GM23338 (cell line): ENCODE measurements at regions not wholly inside any gene's neighbourhood (a gene's known extent, or its start where the extent isn't known, plus 50 kb on each side); places are given as distances from the start of the nearest gene placed in this dataset.

Experiments used
- ATAC-seq: fragments of 200-7000 bp; cut with Tn5 transposase; 3 replicates; pipeline ENCODE4 v1.9.1; 2020
- DNase-seq: peaks from one replicate; pipeline ENCODE4 v3.0.0-alpha.2; 2015; ENCODE audit warnings: low spot score
- H2AFZ ChIP-seq: fragments of 200-600 bp; sonication (generic); 2 replicates; pipeline ENCODE4 v1.8.0; 2016; ENCODE audit warnings: antibody characterized with exemption, mild to moderate bottlenecking, moderate library complexity
- H3F3A ChIP-seq: fragments of 200-600 bp; sonication (generic); replicated peaks from 2 replicates; pipeline ENCODE4 v1.8.0; 2017; ENCODE audit warnings: antibody characterized with exemption, mixed run types, low read depth
- H3K27ac ChIP-seq: fragments of 200-600 bp; sonication (generic); 2 replicates; pipeline ENCODE4 v1.6.1; 2016; ENCODE audit warnings: low read depth
- H3K27me3 ChIP-seq: fragments of 200-600 bp; sonication (generic); 2 replicates; pipeline ENCODE4 v1.8.0; 2016; ENCODE audit warnings: mild to moderate bottlenecking, mixed run types, moderate library complexity; ENCODE audit not compliant: insufficient read depth
- H3K36me3 ChIP-seq: fragments of 200-600 bp; sonication (generic); 2 replicates; pipeline ENCODE4 v1.8.0; 2016; ENCODE audit warnings: mild to moderate bottlenecking; ENCODE audit not compliant: insufficient read depth
- H3K4me1 ChIP-seq: fragments of 200-600 bp; sonication (generic); 2 replicates; pipeline ENCODE4 v1.8.0; 2016; ENCODE audit warnings: mild to moderate bottlenecking, moderate library complexity; ENCODE audit not compliant: insufficient read depth
- H3K4me2 ChIP-seq: fragments of 200-600 bp; sonication (generic); 2 replicates; pipeline ENCODE4 v1.7.1; 2017; ENCODE audit warnings: mixed run types
- H3K4me3 ChIP-seq: fragments of 200-600 bp; sonication (generic); 2 replicates; pipeline ENCODE4 v1.6.1; 2016; ENCODE audit warnings: mixed run types
- H3K79me2 ChIP-seq: fragments of 200-600 bp; sonication (generic); replicated peaks from 2 replicates; pipeline ENCODE4 v1.8.0; 2017; ENCODE audit warnings: mild to moderate bottlenecking; ENCODE audit not compliant: insufficient read depth
- H3K9me2 ChIP-seq: fragments of 200-600 bp; sonication (generic); 2 replicates; pipeline ENCODE4 v1.8.0; 2017; ENCODE audit not compliant: insufficient read depth
- H4K20me1 ChIP-seq: fragments of 200-600 bp; sonication (generic); replicated peaks from 2 replicates; pipeline ENCODE4 v1.8.0; 2017; ENCODE audit warnings: mild to moderate bottlenecking; ENCODE audit not compliant: insufficient read depth
- H3K27ac Mint-ChIP-seq: 2 replicates; pipeline ENCODE4 v1.8.0; 2020; ENCODE audit warnings: inconsistent platforms, mild to moderate bottlenecking, moderate library complexity, mixed read lengths
- H3K27me3 Mint-ChIP-seq: 3 replicates; pipeline ENCODE4 v1.8.0; 2022; ENCODE audit warnings: low read depth, mild to moderate bottlenecking, moderate library complexity, mixed read lengths, inconsistent platforms; ENCODE audit not compliant: insufficient read depth, poor library complexity
- H3K36me3 Mint-ChIP-seq: 3 replicates; pipeline ENCODE4 v1.8.0; 2021; ENCODE audit warnings: low read depth, mild to moderate bottlenecking, inconsistent platforms, moderate library complexity, mixed read lengths
- H3K4me1 Mint-ChIP-seq: 3 replicates; pipeline ENCODE4 v1.8.0; 2020; ENCODE audit warnings: mild to moderate bottlenecking, inconsistent platforms, mixed read lengths
- H3K4me3 Mint-ChIP-seq: 3 replicates; pipeline ENCODE4 v1.8.0; 2021; ENCODE audit warnings: moderate library complexity, mild to moderate bottlenecking, inconsistent platforms, mixed read lengths
- H3K9me3 Mint-ChIP-seq: 3 replicates; pipeline ENCODE4 v1.8.0; 2020; ENCODE audit warnings: moderate library complexity, mild to moderate bottlenecking, inconsistent platforms, mixed read lengths
- CREB1 ChIP-seq: fragments of 250-450 bp; sonication (Bioruptor Pico); IDR thresholded peaks from 2 replicates; pipeline ENCODE4 v1.5.0; 2020; ENCODE audit warnings: low read depth, mild to moderate bottlenecking, moderate library complexity
- EZH2 ChIP-seq: fragments of 200-600 bp; sonication (generic); IDR thresholded peaks from one replicate; pipeline ENCODE4 v1.8.0; 2017; ENCODE audit warnings: antibody characterized with exemption, mild to moderate bottlenecking, low read depth; ENCODE audit not compliant: unreplicated experiment
- EZH2phosphoT487 ChIP-seq: fragments of 200-600 bp; sonication (generic); IDR thresholded peaks from one replicate; pipeline ENCODE4 v1.8.1; 2018; ENCODE audit warnings: antibody characterized with exemption; ENCODE audit not compliant: unreplicated experiment
- JUNB ChIP-seq: IDR thresholded peaks from one replicate; pipeline ENCODE4 v1.6.1; 2016; ENCODE audit warnings: antibody characterized with exemption; ENCODE audit not compliant: unreplicated experiment
- NANOG ChIP-seq: IDR thresholded peaks from 2 replicates; pipeline ENCODE4 v1.6.1; 2016; ENCODE audit warnings: antibody characterized with exemption, borderline replicate concordance
- POLR2AphosphoS5 ChIP-seq: IDR thresholded peaks from 2 replicates; pipeline ENCODE4 v1.6.1; 2016; ENCODE audit warnings: antibody characterized with exemption, low read depth
- STAT1 ChIP-seq: IDR thresholded peaks from one replicate; pipeline ENCODE4 v1.6.1; 2016; ENCODE audit warnings: antibody characterized with exemption; ENCODE audit not compliant: unreplicated experiment
- ZNF114 ChIP-seq: fragments of 250-450 bp; sonication (Bioruptor Pico); IDR thresholded peaks from 2 replicates; pipeline ENCODE4 v1.5.0; 2020; ENCODE audit warnings: mild to moderate bottlenecking, moderate library complexity
- ZNF331 ChIP-seq: fragments of 250-450 bp; sonication (Bioruptor Pico); IDR thresholded peaks from 2 replicates; pipeline ENCODE4 v1.5.0; 2020; ENCODE audit warnings: low read depth, mild to moderate bottlenecking, moderate library complexity
- TF ChIP-seq, protein P1 (sequence below): fragments of 250-450 bp; sonication (Bioruptor Pico); IDR thresholded peaks from 2 replicates; pipeline ENCODE4 v1.5.0; 2020; ENCODE audit warnings: mild to moderate bottlenecking, moderate library complexity
- TF ChIP-seq, protein P2 (sequence below): IDR thresholded peaks from one replicate; pipeline ENCODE4 v1.6.1; 2018; ENCODE audit warnings: antibody characterized with exemption; ENCODE audit not compliant: unreplicated experiment
- TF ChIP-seq, protein P3 (sequence below): IDR thresholded peaks from 2 replicates; pipeline ENCODE4 v1.6.1; 2016; ENCODE audit warnings: antibody characterized with exemption
- TF ChIP-seq, protein P4 (sequence below), 2 experiments: fragments of 200-600 bp in 1 of 2; sonication (generic) in 1 of 2; conservative IDR thresholded peaks; 2 replicates each; pipeline versions ENCODE4 v1.5.1 to v1.6.1; 2016 to 2017; ENCODE audit warnings: antibody characterized with exemption in 2 of 2, low read depth in 2 of 2, mild to moderate bottlenecking in 2 of 2, moderate library complexity in 1 of 2

DNA sequence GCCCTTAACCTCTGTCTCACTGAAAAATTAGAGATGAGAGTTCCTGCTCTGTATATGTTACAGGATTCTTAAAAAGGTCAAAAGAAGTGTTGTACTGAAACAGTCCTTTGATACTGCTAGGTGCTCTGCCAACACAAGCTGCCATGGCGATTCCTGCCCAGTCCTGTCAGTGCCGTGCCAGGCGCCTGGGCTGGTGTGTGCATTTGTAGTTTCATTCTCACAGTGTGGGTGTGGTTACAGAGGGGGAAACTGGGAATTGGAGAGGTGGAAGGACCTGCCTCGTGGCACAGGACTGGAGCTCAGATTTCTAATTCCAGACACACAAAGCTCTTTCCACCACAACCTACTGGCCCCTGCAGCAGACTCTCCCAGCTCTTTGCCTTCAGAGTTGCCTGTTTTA is 122.3 kb upstream of the RAB6C start:
- Histone ChIP-seq H3K36me3 (no peaks in the 10 kb centered on the region), H4K20me1 (no peaks in the 10 kb centered on the region), H2AFZ (no peak overlapping the region), H3K4me3 (no peak overlapping the region), H3K27me3 (no peaks in the 10 kb centered on the region), H3K4me1 (no peaks in the 10 kb centered on the region), H3K27ac (no peak overlapping the region), H3K79me2 (no peaks in the 10 kb centered on the region), H3K9me2 (no peaks in the 10 kb centered on the region), H3K4me2 (no peak overlapping the region), H3F3A (no peaks in the 10 kb centered on the region)
- H3K27ac Mint-ChIP-seq: no peak overlapping the region
- H3K4me3 Mint-ChIP-seq: no peak overlapping the region
- no peaks in the 10 kb centered on the region for H3K36me3 Mint-ChIP-seq
- H3K27me3 Mint-ChIP-seq: peaks cover 2% of the 10 kb centered on the region
- H3K9me3 Mint-ChIP-seq: no peaks in the 10 kb centered on the region
- H3K4me1 Mint-ChIP-seq: peaks cover 5% of the 10 kb centered on the region
- DNase-seq (no peak), ATAC-seq (no peak)
- TF ChIP-seq POLR2AphosphoS5 (no peak), STAT1 (no peak), NANOG (no peak), CREB1 (CRISPR knock-in tag) (no peak), EZH2 (no peak), ZNF114 (CRISPR knock-in tag) (no peak), JUNB (no peak), ZNF331 (CRISPR knock-in tag) (no peak), EZH2phosphoT487 (no peak)
- TF ChIP-seq, protein P1, sequence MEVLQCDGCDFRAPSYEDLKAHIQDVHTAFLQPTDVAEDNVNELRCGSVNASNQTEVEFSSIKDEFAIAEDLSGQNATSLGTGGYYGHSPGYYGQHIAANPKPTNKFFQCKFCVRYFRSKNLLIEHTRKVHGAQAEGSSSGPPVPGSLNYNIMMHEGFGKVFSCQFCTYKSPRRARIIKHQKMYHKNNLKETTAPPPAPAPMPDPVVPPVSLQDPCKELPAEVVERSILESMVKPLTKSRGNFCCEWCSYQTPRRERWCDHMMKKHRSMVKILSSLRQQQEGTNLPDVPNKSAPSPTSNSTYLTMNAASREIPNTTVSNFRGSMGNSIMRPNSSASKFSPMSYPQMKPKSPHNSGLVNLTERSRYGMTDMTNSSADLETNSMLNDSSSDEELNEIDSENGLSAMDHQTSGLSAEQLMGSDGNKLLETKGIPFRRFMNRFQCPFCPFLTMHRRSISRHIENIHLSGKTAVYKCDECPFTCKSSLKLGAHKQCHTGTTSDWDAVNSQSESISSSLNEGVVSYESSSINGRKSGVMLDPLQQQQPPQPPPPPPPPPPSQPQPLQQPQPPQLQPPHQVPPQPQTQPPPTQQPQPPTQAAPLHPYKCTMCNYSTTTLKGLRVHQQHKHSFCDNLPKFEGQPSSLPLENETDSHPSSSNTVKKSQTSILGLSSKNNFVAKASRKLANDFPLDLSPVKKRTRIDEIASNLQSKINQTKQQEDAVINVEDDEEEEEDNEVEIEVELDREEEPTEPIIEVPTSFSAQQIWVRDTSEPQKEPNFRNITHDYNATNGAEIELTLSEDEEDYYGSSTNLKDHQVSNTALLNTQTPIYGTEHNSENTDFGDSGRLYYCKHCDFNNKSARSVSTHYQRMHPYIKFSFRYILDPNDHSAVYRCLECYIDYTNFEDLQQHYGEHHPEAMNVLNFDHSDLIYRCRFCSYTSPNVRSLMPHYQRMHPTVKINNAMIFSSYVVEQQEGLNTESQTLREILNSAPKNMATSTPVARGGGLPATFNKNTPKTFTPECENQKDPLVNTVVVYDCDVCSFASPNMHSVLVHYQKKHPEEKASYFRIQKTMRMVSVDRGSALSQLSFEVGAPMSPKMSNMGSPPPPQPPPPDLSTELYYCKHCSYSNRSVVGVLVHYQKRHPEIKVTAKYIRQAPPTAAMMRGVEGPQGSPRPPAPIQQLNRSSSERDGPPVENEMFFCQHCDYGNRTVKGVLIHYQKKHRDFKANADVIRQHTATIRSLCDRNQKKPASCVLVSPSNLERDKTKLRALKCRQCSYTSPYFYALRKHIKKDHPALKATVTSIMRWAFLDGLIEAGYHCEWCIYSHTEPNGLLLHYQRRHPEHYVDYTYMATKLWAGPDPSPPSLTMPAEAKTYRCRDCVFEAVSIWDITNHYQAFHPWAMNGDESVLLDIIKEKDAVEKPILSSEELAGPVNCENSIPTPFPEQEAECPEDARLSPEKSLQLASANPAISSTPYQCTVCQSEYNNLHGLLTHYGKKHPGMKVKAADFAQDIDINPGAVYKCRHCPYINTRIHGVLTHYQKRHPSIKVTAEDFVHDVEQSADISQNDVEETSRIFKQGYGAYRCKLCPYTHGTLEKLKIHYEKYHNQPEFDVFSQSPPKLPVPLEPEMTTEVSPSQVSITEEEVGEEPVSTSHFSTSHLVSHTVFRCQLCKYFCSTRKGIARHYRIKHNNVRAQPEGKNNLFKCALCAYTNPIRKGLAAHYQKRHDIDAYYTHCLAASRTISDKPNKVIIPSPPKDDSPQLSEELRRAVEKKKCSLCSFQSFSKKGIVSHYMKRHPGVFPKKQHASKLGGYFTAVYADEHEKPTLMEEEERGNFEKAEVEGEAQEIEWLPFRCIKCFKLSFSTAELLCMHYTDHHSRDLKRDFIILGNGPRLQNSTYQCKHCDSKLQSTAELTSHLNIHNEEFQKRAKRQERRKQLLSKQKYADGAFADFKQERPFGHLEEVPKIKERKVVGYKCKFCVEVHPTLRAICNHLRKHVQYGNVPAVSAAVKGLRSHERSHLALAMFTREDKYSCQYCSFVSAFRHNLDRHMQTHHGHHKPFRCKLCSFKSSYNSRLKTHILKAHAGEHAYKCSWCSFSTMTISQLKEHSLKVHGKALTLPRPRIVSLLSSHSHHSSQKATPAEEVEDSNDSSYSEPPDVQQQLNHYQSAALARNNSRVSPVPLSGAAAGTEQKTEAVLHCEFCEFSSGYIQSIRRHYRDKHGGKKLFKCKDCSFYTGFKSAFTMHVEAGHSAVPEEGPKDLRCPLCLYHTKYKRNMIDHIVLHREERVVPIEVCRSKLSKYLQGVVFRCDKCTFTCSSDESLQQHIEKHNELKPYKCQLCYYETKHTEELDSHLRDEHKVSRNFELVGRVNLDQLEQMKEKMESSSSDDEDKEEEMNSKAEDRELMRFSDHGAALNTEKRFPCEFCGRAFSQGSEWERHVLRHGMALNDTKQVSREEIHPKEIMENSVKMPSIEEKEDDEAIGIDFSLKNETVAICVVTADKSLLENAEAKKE (CRISPR knock-in tag): no peak
- TF ChIP-seq, protein P2, sequence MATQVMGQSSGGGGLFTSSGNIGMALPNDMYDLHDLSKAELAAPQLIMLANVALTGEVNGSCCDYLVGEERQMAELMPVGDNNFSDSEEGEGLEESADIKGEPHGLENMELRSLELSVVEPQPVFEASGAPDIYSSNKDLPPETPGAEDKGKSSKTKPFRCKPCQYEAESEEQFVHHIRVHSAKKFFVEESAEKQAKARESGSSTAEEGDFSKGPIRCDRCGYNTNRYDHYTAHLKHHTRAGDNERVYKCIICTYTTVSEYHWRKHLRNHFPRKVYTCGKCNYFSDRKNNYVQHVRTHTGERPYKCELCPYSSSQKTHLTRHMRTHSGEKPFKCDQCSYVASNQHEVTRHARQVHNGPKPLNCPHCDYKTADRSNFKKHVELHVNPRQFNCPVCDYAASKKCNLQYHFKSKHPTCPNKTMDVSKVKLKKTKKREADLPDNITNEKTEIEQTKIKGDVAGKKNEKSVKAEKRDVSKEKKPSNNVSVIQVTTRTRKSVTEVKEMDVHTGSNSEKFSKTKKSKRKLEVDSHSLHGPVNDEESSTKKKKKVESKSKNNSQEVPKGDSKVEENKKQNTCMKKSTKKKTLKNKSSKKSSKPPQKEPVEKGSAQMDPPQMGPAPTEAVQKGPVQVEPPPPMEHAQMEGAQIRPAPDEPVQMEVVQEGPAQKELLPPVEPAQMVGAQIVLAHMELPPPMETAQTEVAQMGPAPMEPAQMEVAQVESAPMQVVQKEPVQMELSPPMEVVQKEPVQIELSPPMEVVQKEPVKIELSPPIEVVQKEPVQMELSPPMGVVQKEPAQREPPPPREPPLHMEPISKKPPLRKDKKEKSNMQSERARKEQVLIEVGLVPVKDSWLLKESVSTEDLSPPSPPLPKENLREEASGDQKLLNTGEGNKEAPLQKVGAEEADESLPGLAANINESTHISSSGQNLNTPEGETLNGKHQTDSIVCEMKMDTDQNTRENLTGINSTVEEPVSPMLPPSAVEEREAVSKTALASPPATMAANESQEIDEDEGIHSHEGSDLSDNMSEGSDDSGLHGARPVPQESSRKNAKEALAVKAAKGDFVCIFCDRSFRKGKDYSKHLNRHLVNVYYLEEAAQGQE: no peak
- TF ChIP-seq, protein P3, sequence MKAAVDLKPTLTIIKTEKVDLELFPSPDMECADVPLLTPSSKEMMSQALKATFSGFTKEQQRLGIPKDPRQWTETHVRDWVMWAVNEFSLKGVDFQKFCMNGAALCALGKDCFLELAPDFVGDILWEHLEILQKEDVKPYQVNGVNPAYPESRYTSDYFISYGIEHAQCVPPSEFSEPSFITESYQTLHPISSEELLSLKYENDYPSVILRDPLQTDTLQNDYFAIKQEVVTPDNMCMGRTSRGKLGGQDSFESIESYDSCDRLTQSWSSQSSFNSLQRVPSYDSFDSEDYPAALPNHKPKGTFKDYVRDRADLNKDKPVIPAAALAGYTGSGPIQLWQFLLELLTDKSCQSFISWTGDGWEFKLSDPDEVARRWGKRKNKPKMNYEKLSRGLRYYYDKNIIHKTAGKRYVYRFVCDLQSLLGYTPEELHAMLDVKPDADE: no peak
- TF ChIP-seq, protein P4, sequence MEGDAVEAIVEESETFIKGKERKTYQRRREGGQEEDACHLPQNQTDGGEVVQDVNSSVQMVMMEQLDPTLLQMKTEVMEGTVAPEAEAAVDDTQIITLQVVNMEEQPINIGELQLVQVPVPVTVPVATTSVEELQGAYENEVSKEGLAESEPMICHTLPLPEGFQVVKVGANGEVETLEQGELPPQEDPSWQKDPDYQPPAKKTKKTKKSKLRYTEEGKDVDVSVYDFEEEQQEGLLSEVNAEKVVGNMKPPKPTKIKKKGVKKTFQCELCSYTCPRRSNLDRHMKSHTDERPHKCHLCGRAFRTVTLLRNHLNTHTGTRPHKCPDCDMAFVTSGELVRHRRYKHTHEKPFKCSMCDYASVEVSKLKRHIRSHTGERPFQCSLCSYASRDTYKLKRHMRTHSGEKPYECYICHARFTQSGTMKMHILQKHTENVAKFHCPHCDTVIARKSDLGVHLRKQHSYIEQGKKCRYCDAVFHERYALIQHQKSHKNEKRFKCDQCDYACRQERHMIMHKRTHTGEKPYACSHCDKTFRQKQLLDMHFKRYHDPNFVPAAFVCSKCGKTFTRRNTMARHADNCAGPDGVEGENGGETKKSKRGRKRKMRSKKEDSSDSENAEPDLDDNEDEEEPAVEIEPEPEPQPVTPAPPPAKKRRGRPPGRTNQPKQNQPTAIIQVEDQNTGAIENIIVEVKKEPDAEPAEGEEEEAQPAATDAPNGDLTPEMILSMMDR (conservative IDR thresholded peaks at IDR 0.05; ENCODE audit: low read depth in 2 of 2): no peak
